ENCODE measurements at regions not wholly inside any gene's neighbourhood (a gene's known extent, or its start where the extent isn't known, plus 50 kb on each side); places are given as distances from the start of the nearest gene placed in this dataset.

DNA sequence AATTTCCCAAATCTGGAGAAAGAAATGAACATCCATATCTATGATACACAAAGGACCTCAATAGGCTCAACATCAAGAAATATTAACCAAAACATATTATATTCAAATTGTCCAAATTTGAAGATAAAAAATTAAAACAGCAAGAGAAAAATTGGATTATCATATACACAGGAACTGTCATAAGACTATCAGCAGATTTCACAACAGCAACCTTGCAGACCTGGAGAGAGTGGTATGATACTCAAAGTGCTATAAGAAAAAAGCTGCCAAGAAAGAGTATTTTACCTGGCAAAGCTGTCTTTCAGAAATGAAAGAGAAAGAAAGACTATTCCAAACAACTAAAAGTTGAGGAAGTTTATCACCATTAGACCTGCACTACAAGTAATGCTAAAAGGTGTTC lies 711.9 kb upstream of the RAB6C start:
- H3K4me3 ChIP-seq (ENCODE audit: low read length), result no peak overlapping the region
- no peak for DNase-seq (ENCODE audit: low read depth)
- TF ChIP-seq, protein P1, sequence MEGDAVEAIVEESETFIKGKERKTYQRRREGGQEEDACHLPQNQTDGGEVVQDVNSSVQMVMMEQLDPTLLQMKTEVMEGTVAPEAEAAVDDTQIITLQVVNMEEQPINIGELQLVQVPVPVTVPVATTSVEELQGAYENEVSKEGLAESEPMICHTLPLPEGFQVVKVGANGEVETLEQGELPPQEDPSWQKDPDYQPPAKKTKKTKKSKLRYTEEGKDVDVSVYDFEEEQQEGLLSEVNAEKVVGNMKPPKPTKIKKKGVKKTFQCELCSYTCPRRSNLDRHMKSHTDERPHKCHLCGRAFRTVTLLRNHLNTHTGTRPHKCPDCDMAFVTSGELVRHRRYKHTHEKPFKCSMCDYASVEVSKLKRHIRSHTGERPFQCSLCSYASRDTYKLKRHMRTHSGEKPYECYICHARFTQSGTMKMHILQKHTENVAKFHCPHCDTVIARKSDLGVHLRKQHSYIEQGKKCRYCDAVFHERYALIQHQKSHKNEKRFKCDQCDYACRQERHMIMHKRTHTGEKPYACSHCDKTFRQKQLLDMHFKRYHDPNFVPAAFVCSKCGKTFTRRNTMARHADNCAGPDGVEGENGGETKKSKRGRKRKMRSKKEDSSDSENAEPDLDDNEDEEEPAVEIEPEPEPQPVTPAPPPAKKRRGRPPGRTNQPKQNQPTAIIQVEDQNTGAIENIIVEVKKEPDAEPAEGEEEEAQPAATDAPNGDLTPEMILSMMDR (conservative IDR thresholded peaks at IDR 0.05; ENCODE audit: low read depth, low read length), result no peak

DNA sequence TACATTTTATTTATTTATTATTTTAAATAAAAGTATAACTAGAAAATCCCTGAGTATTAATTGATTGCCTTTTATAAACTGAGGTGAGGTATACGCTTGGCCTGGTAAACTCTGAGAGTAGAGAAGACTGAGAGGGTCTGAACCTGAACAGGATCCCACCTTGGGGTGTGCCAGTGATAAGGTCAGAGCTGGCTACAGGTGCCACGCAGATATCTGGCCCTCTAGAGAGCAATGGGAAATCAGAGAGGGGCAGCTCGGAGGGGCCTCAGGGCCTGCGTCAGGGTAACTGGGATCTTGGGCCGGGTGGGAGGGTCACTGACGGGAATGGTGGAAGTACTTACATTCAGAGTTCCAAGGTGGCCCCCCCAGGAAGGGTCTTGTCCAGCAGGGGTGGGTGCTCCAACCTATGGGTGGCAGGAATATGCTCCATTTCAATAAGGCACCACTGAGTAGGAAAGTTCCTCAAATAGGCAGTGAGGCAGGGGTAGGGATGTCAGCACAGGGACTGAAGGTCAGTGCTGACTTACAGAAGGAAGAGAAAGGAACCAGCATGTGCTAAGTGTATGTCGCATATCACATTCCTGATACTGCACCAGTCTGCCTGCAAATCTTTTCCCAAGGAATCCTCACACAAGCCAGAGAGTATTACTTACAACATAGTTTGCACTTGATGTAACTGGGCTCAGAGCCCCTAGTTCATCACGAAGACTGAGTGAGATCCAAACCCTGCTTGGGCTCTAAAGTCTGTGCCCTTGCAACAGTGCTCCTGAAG lies 706.0 kb upstream of the RAB6C start:
- DNase-seq (ENCODE audit: low read depth), result no peak
- H3K4me3 ChIP-seq (ENCODE audit: low read length), result no peak overlapping the region
- TF ChIP-seq, protein P1 (conservative IDR thresholded peaks at IDR 0.05; ENCODE audit: low read depth, low read length), result no peak

DNA sequence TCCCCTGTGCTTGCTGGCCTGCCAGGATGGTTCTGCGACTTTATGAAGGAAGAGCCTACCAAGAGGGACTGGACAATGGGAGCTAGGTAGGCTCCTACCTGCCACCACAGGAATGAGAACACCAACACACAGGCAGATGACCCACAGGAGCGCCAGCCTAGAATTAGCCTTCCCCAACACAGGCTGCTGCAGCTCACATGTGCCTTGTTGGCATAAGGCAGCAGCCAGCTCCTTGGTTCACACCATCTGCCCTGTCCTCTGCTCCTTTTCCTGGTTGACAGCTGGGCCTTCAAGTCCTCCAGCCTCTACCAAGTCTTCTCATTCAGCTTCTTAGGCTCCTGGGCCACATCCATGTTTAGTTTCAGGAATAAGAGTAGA lies 705.4 kb upstream of the RAB6C start:
- TF ChIP-seq, protein P1 (conservative IDR thresholded peaks at IDR 0.05; ENCODE audit: low read depth, low read length), result no peak
- no peak for DNase-seq (ENCODE audit: low read depth)
- H3K4me3 ChIP-seq (ENCODE audit: low read length), result no peak overlapping the region

DNA sequence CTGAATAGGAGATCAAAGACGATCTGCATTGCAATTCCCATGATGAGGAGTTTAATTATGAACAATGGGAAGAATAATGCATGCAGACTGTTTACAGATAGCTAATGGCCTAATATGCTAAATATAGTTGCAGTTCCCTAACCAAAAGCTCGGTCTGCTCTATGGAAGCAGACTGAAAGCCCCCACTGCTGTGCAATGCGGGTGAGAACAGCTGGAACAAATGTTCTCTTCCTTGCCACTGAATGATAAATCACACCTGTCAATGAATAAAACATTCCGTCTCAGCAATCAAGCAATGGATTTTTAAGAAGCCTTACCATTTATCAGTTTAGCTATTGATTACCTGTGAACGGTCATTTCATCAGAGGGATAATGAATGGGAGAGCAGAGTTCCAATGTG lies 704.5 kb upstream of the RAB6C start:
- DNase-seq (ENCODE audit: low read depth), result no peak
- TF ChIP-seq, protein P1 (conservative IDR thresholded peaks at IDR 0.05; ENCODE audit: low read depth, low read length), result no peak
- H3K4me3 ChIP-seq (ENCODE audit: low read length), result no peak overlapping the region

DNA sequence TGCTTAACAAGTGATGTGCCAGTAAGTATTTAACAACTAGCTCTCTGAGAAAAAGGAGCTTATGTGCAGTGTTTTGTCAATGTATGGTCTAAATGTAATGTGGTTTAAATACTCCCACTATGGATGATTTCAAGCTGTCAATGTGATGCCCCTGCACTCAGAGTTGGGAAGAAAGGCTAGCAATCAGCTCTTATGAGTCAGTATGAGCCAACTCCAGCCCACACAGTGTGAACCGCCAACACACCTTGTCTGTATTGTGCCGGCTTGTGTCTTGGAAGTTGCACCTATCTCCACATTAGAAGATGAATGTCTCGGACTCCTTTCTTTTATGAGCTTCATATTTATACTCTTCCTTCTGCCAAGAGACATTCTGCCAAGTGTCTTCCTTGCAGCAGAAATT lies 703.8 kb upstream of the RAB6C start:
- H3K4me3 ChIP-seq (ENCODE audit: low read length), result no peak overlapping the region
- no peak for DNase-seq (ENCODE audit: low read depth)
- TF ChIP-seq, protein P1 (conservative IDR thresholded peaks at IDR 0.05; ENCODE audit: low read depth, low read length), result no peak

DNA sequence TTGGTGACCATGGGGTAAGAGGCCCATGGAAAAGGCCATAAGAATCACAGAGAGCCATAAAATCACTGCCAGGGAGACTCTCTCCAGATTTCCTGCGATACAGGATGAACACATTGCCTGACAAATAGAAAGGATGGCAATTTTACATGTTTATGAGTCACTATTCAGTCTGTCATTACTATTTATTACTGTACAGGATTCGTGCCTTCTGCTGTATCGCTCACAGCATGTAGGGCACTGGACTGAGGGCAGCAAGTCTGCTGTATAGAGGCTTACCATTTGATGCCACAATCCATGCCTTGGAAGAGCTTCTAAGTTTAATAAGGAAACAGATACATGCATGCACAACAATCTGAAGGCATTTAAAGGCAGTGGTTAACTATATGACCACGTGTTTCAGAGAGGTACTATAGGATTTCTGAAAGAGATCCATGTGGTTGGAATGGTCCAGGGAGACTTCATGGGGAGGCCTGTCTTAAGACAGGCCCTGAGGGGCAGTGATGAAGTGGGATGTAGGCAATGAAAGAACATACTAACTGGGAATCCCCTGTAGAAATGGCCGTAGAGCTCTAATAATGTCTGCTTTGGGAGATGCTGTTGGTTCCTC lies 702.4 kb upstream of the RAB6C start:
- TF ChIP-seq, protein P1 (conservative IDR thresholded peaks at IDR 0.05; ENCODE audit: low read depth, low read length), result no peak
- no peak for DNase-seq (ENCODE audit: low read depth)
- H3K4me3 ChIP-seq (ENCODE audit: low read length), result no peak overlapping the region

DNA sequence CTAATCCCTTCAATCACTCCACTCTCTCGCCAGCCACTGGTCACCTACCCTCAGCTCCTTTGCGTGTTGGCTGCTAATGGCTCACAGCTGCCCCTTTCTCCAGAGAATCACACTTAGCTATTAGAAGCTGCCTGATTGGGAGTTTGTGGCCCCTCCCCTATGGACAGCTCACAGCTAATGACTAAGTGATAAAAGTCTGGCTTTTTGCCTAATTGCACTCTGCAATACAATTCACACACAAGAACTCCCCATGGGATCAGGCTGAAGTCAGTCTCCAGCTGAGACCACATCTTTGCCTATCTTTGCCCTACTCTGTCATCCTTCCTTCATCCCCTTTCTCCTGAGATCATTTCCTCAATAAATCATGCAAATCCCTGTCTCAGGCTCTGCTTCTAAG lies 701.9 kb upstream of the RAB6C start:
- no peak overlapping the region for H3K4me3 ChIP-seq (ENCODE audit: low read length)
- DNase-seq (ENCODE audit: low read depth), result no peak

More for the DNA sequence above, 701.9 kb upstream of the RAB6C start:
- TF ChIP-seq, protein P1 (conservative IDR thresholded peaks at IDR 0.05; ENCODE audit: low read depth, low read length), result no peak

Measured in retinal pigment epithelial cell (primary cell).